GM19438 (cell line): ENCODE measurements at regions not wholly inside any gene's neighbourhood (a gene's known extent, or its start where the extent isn't known, plus 50 kb on each side); places are given as distances from the start of the nearest gene placed in this dataset.

Experiments
- ATAC-seq: cut with Tn5 transposase; IDR thresholded peaks from one replicate; pipeline ENCODE4 v1.9.1; 2021; ENCODE audit warnings: low read depth; ENCODE audit not compliant: unreplicated experiment

GRCh38 chr3:194738254-194739093, 52.8 kb downstream of the FAM43A start:
- no peak for ATAC-seq

GRCh38 chr3:194739498-194740284, 54.0 kb downstream of the FAM43A start:
- no peak for ATAC-seq

GRCh38 chr3:194740859-194741491, 55.3 kb downstream of the FAM43A start:
- ATAC-seq = no peak

- ATAC-seq = no peak
Observed at GRCh38 chr3:194741916-194742315, 56.2 kb downstream of the FAM43A start.

- ATAC-seq = no peak
Observed at GRCh38 chr3:194744826-194745225, 59.1 kb downstream of the FAM43A start.

GRCh38 chr3:194745422-194746184, 59.9 kb downstream of the FAM43A start:
- ATAC-seq = no peak

- ATAC-seq = no peak
Observed at GRCh38 chr3:194748225-194748624, 62.5 kb downstream of the FAM43A start.

- no peak for ATAC-seq
Observed at GRCh38 chr3:194749631-194750490, 64.2 kb downstream of the FAM43A start.

- no peak for ATAC-seq
Observed at GRCh38 chr3:194750491-194750828, 64.8 kb downstream of the FAM43A start.

DNA sequence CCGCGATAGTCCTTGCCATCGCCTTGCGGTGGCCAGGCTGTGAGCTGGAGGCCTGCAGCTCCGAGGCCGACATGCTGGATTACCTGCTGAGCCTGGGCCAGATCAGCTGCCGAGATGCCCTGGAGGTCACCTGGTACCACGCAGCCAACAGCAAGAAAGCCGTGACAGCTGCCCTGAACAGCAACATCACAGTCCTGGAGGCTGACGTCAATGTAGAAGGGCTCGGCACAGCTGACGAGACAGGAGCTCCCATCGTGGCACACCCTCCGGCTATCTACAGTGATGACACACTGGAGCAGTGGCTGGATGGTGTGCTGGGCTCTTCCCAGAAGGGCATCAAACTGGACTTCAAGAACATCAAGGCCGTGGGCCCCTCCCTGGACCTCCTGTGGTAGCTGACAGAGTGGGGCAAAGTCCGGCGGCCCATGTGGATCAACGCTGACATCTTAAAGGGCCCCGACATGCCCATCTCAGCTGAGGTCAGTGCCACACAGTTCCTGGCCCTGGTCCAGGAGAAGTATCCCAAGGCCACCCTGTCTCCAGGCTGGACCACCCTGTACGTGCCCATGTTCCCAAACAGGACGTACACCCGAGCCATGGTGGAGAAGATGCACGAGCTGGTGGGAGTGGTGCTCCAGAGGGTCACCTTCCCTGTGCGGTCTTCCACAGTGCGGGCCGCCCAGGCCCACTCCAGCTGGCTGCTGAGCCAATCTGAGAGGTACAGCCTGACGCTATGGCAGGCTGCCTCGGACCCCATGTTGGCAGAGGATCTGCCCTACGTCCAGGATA, 70.2 kb downstream of the FAM43A start:
- ATAC-seq = no peak

DNA sequence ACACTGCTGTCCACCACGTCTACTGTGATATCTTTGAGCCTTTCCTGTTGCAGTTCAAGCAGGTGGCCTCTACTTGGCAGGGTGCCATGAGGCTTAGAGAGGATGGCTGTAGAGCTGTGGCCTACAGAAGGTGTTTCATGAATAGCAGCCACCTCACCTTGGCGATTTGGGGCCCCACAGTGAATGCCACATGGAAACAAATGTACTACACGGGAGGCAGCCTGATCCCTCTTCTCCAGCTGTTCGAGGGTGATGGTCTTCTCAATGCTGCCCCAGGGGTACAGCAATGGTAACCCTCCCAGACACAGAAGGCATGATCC, 70.7 kb downstream of the FAM43A start:
- no peak for ATAC-seq

- no peak for ATAC-seq
Observed at GRCh38 chr3:194756791-194757325, 71.2 kb downstream of the FAM43A start.

DNA sequence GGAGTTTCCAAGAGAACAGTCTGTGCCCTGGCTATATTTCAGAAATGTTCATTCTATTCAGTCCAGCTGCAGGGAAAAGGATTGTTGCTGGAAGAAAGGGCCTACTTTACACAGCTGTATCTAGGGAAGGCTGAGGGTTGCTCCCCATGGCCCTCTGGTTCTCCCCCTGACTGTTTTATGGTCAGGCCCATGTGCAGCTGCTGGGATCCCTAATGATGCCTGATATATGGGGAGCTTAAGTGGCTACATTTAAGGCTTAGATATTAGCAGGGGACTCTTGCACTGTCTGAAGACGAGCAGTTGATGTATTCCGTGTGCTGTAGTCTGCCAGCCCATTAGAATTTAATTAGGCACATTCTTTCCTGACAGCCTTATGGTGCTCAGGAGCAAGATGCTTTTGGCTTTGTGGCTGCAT, 72.0 kb downstream of the FAM43A start:
- ATAC-seq = no peak

- no peak for ATAC-seq
Observed at GRCh38 chr3:194758716-194759115, 73.0 kb downstream of the FAM43A start.

- no peak for ATAC-seq
Observed at GRCh38 chr3:194760494-194761137, 74.9 kb downstream of the FAM43A start.

- ATAC-seq = no peak
Observed at GRCh38 chr3:194761384-194761783, 75.7 kb downstream of the FAM43A start.

DNA sequence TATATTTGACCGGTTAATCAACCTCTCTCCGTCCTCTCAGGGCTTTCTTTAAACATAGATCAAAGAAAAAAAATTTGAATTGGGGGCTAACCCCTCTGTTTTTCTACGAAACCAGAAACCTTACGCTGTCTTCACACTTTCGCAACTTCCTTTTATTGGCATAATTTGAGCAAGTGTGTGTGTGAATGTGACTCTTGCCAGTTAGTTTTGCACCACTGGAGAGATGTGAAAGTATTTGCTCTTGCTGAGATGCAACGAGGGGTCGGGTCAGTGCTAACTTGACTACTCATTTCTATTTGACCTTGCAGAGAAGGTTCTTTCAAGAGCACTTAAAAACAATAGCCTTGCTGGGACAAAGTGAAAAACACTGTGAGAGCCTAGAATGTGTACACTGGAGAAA, 81.2 kb downstream of the FAM43A start:
- no peak for ATAC-seq

DNA sequence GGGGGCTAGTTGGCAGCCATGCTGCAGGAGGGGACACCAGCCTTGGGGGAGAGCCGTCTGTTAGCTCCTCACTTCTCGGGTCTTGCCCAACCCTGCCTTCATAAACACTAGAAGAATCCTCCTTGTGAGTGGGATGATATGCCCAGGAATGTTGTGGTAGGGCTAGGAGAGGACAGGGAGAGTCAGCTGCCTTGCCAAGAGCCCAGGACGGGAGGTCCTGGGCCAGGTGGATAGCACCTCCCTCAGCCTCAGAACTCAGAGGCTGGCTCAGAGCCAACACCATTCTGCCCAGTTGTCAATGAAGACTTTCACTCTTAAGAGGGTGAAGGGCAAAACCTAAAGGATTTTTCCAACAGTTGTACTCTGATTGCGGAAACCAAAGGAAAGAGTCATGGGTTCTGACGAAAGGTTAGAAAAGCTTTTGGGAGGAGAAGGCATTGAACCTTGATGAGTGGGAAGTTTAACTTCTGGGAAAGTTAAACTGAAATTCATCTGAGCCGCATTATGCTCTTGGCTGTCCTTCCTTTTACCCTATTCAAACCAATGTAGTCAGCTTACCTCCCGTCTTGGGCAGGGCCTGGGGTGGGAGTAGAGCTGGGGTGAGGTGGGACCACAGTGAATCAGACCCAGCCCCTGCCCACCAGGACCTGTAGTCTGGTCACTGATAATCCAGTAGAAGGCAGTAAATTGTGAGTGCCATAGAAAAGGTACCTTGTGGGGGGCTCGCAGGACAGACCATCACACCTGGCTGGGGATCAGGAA, 81.9 kb downstream of the FAM43A start:
- ATAC-seq = no peak
